Peyer's patch (tissue), 4 donors: ENCODE measurements at regions not wholly inside any gene's neighbourhood (a gene's known extent, or its start where the extent isn't known, plus 50 kb on each side); places are given as distances from the start of the nearest gene placed in this dataset.

Experiments used
- DNase-seq, 3 donors: peaks; one replicate each; pipeline ENCODE4 v3.0.0-alpha.2; 2017 to 2019
- H3K27ac ChIP-seq, 4 donors: fragments of 200-600 bp; sonication (generic); one replicate each; pipeline ENCODE4 v1.5.1; 2016 to 2019
- H3K27me3 ChIP-seq, 2 donors: fragments of 200-600 bp; sonication (generic); one replicate each; pipeline ENCODE4 v1.5.1; 2019
- H3K36me3 ChIP-seq, 3 donors: fragments of 200-600 bp; sonication (generic); one replicate each; pipeline ENCODE4 v1.5.1; 2016 to 2019
- H3K4me1 ChIP-seq, 4 donors: fragments of 200-600 bp; sonication (generic); one replicate each; pipeline ENCODE4 v1.5.1; 2016 to 2019
- H3K4me3 ChIP-seq, 4 donors: fragments of 200-600 bp; sonication (generic); 1 replicate in 3 of 4; 2 replicates in 1 of 4; pipeline ENCODE4 v1.5.1; 2016 to 2019; ENCODE audit warnings: mild to moderate bottlenecking in 1 of 4
- H3K9me3 ChIP-seq, 4 donors: fragments of 200-600 bp; sonication (generic); one replicate each; pipeline ENCODE4 v1.5.1; 2016 to 2019; ENCODE audit warnings: mild to moderate bottlenecking in 1 of 4
- POLR2A ChIP-seq, 2 donors: fragments of 450-650 bp; IDR thresholded peaks; one replicate each; pipeline ENCODE4 v1.5.1; 2017; ENCODE audit warnings: antibody characterized with exemption in 2 of 2, mild to moderate bottlenecking in 2 of 2, moderate library complexity in 2 of 2
- TF ChIP-seq, protein P1 (sequence below), 6 experiments: fragments of 450-650 bp in 4 of 6; fragments of 200-600 bp in 2 of 6; sonication (generic) in 1 of 6; IDR thresholded peaks; one replicate each; pipeline ENCODE4 v1.5.1; 2017 to 2019; ENCODE audit warnings: antibody characterized with exemption in 6 of 6, mild to moderate bottlenecking in 3 of 6, moderate library complexity in 1 of 6

DNA sequence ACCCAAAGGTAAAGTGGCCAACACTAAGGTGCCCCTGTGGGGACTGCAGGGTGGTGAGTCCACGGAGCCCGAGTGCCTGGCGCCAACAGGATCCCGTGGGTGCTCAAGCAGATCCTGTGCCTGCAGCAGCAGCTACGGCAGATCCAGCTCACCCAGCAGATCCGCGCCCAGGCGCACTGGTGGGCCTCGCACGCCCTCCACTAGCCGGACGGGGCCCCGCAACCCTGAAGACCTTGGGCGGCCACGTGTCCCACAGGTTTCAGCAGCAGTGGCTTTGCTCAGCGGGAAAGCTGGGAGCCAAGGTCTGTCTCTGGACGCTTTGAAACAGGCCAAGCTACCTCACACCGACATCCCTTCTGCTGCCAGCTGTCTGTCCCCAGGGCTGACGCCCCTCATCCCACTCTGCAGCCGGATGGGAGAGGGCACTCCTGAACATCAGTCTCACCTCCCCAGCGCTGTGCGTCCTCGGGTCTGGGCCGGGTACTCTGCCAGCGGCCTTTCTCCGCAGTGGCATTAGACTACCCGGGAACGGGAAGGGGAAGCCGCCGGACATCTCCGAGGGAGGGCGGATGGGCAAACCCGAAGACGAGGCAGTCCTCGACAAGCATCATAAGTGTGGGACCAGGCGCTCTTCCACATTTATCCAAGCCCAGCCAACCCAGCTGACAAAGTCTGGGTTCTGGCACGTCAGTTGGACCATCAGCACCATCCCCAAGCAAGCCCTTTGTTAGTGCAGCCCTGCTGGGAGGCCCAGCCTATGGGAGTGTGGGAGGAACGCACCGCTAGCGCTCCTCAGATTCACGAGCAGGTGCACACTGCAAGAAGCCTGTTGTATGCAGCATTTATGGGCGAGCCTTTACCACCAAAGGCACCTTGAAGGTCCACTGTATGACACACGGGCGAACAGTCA is 212.6 kb upstream of the UBE2E2 start:
- TF ChIP-seq, protein P1, sequence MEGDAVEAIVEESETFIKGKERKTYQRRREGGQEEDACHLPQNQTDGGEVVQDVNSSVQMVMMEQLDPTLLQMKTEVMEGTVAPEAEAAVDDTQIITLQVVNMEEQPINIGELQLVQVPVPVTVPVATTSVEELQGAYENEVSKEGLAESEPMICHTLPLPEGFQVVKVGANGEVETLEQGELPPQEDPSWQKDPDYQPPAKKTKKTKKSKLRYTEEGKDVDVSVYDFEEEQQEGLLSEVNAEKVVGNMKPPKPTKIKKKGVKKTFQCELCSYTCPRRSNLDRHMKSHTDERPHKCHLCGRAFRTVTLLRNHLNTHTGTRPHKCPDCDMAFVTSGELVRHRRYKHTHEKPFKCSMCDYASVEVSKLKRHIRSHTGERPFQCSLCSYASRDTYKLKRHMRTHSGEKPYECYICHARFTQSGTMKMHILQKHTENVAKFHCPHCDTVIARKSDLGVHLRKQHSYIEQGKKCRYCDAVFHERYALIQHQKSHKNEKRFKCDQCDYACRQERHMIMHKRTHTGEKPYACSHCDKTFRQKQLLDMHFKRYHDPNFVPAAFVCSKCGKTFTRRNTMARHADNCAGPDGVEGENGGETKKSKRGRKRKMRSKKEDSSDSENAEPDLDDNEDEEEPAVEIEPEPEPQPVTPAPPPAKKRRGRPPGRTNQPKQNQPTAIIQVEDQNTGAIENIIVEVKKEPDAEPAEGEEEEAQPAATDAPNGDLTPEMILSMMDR (IDR thresholded peaks at IDR 0.05): no peak
- TF ChIP-seq POLR2A (IDR thresholded peaks at IDR 0.05): no peak
- H3K27me3 ChIP-seq: no peaks in the 10 kb centered on the region
- no peaks in the 10 kb centered on the region for H3K4me1 ChIP-seq
- no peaks in the 10 kb centered on the region for H3K9me3 ChIP-seq
- H3K27ac ChIP-seq: no peak overlapping the region
- no peaks in the 10 kb centered on the region for H3K36me3 ChIP-seq
- H3K4me3 ChIP-seq: no peak overlapping the region
- DNase-seq: no peak

DNA sequence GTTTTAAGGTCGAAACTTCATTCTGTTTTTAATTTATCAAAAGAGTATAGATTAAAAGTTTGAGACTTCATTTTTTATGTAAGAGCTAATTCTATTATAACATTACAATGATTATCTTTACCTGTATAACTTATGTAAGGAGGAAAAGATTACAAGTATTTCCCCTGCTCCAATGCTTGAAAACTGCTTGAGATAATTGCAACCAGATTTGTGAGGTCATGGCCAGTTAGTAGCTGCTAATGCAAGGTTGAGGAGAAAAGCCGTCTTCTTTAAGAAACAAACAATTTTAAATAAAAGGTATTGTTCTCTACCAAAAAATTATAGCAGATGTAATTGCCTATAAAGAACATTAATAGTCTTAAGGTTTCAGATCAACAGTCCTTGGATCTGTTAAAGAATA is 208.3 kb upstream of the UBE2E2 start:
- no peaks in the 10 kb centered on the region for H3K9me3 ChIP-seq
- TF ChIP-seq, protein P1 (IDR thresholded peaks at IDR 0.05): no peak
- TF ChIP-seq POLR2A (IDR thresholded peaks at IDR 0.05): no peak
- H3K27ac ChIP-seq: no peak overlapping the region
- DNase-seq: no peak
- H3K36me3 ChIP-seq: no peaks in the 10 kb centered on the region
- no peaks in the 10 kb centered on the region for H3K4me1 ChIP-seq
- no peak overlapping the region for H3K4me3 ChIP-seq
- no peaks in the 10 kb centered on the region for H3K27me3 ChIP-seq

DNA sequence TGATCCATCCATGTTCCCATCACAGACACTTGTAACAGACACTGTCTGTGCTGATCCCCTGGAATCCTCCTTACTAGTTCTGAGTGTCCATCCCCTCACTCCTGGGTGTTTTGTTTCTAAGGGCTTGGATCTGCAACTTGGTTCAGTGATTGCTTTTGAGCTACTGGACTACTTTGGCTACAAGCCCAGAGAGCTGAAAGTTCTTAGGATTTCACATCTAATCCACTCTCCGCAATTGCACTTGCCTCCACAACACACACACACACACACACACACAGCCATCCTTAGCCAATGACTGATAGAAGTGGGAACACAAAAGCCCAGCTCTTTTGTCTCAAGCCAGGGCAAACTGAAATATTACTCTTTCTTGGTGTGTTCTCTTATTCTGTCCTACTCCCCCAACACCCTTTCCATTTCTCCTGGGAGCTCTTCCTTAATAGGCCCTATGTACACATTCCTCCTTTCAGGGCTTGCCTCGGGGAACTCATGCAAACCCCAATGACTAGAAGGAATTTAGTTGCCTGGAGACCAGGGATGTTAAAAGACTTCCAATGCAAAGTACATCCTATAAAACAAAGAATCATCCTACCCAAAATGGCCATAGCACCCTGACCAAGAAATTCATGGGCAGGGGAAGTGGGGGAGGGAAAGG is 206.1 kb upstream of the UBE2E2 start:
- no peaks in the 10 kb centered on the region for H3K27me3 ChIP-seq
- H3K9me3 ChIP-seq: no peaks in the 10 kb centered on the region
- DNase-seq: no peak
- H3K4me1 ChIP-seq: no peaks in the 10 kb centered on the region
- no peak for TF ChIP-seq POLR2A (IDR thresholded peaks at IDR 0.05)
- TF ChIP-seq, protein P1 (IDR thresholded peaks at IDR 0.05): no peak
- no peak overlapping the region for H3K4me3 ChIP-seq
- no peak overlapping the region for H3K27ac ChIP-seq
- H3K36me3 ChIP-seq: no peaks in the 10 kb centered on the region

DNA sequence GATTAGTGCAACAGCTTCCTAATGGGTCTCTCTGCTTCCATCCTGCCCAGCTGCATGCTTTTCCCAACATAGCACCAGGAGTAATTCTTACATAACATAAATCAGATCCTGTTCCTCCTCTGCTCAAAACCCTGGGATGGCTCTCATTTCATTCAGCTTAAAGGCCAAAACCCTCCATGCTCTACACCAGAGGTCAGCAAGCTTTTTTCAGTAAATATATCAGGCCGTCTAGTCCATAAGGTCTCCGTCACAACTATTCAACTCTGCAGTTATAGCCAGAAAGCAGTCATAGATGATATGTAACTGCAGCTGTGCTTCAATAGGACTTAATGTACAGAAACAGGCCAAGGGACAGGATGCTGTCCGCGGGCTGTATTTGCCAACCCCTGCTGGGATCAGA is 202.8 kb upstream of the UBE2E2 start:
- H3K27me3 ChIP-seq: no peaks in the 10 kb centered on the region
- no peak overlapping the region for H3K4me3 ChIP-seq
- H3K4me1 ChIP-seq: no peaks in the 10 kb centered on the region
- DNase-seq: no peak
- H3K36me3 ChIP-seq: no peaks in the 10 kb centered on the region
- no peak overlapping the region for H3K27ac ChIP-seq
- TF ChIP-seq POLR2A (IDR thresholded peaks at IDR 0.05): no peak
- TF ChIP-seq, protein P1 (IDR thresholded peaks at IDR 0.05): no peak
- H3K9me3 ChIP-seq: no peaks in the 10 kb centered on the region

DNA sequence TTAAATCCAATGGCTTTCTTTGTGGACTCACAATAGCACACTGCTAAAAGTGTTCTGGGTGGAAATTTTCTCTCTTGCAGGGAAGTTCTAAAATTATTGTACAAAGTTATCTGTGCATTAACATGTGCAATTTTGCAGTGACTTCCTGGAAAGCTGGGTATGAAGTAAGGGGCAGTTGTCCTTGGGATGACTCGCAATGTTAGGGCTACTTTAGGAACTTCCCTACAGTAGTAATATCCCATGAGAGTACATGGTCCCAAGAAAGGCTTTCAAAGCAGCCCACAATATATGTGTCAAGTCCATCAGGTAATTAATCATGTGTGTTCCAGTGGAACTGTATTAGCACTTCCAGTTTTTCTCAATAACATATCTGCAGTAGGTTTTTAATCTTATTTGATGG is 201.0 kb upstream of the UBE2E2 start:
- TF ChIP-seq, protein P1 (IDR thresholded peaks at IDR 0.05): no peak
- no peak for TF ChIP-seq POLR2A (IDR thresholded peaks at IDR 0.05)
- Histone ChIP-seq H3K27me3 (no peaks in the 10 kb centered on the region), H3K36me3 (no peaks in the 10 kb centered on the region), H3K9me3 (no peaks in the 10 kb centered on the region), H3K27ac (no peak overlapping the region), H3K4me3 (no peak overlapping the region), H3K4me1 (no peaks in the 10 kb centered on the region)
- no peak for DNase-seq
